ENCODE measurements at regions not wholly inside any gene's neighbourhood (a gene's known extent, or its start where the extent isn't known, plus 50 kb on each side); places are given as distances from the start of the nearest gene placed in this dataset.

DNA sequence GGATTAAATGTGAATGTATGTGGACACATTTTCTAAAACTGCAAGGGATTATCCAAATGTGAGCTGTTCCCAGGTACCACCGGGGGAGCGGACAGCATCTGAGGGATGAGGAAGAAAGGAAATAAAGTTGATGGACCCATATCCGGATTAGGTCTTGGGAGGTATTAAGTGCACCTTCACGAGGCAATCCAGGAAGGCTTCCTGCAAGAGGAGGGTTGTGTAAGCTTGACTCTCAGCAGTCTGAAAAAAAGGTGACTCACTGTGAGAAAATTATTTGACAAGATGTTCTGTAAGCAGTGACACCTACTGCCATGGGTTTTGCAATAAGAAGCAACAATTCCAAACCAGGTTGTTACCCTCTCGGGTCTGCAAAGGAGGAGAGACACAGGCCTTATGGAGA lies 55.0 kb upstream of the LRFN2 start:
- Histone ChIP-seq H3K36me3 (ENCODE audit: low read depth, missing control alignments) (no peaks in the 10 kb centered on the region), H3K27me3 (no peaks in the 10 kb centered on the region), H3K9me3 (no peaks in the 10 kb centered on the region), H3K4me3 (no peak overlapping the region), H3K27ac (no peak overlapping the region), H3K4me1 (peaks cover 9% of the 10 kb centered on the region)
- 94 to 96% methylated on average over 5 of the region's 5 CpGs for WGBS, 2 donors
- TF ChIP-seq POLR2A (IDR thresholded peaks at IDR 0.05) = no peak
- TF ChIP-seq, protein P1, sequence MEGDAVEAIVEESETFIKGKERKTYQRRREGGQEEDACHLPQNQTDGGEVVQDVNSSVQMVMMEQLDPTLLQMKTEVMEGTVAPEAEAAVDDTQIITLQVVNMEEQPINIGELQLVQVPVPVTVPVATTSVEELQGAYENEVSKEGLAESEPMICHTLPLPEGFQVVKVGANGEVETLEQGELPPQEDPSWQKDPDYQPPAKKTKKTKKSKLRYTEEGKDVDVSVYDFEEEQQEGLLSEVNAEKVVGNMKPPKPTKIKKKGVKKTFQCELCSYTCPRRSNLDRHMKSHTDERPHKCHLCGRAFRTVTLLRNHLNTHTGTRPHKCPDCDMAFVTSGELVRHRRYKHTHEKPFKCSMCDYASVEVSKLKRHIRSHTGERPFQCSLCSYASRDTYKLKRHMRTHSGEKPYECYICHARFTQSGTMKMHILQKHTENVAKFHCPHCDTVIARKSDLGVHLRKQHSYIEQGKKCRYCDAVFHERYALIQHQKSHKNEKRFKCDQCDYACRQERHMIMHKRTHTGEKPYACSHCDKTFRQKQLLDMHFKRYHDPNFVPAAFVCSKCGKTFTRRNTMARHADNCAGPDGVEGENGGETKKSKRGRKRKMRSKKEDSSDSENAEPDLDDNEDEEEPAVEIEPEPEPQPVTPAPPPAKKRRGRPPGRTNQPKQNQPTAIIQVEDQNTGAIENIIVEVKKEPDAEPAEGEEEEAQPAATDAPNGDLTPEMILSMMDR (IDR thresholded peaks at IDR 0.05) = no peak
- no peak for DNase-seq
- intact Hi-C loops (cut with DNase I; ENCODE audit: low total_unique reads) = no loop called here

DNA sequence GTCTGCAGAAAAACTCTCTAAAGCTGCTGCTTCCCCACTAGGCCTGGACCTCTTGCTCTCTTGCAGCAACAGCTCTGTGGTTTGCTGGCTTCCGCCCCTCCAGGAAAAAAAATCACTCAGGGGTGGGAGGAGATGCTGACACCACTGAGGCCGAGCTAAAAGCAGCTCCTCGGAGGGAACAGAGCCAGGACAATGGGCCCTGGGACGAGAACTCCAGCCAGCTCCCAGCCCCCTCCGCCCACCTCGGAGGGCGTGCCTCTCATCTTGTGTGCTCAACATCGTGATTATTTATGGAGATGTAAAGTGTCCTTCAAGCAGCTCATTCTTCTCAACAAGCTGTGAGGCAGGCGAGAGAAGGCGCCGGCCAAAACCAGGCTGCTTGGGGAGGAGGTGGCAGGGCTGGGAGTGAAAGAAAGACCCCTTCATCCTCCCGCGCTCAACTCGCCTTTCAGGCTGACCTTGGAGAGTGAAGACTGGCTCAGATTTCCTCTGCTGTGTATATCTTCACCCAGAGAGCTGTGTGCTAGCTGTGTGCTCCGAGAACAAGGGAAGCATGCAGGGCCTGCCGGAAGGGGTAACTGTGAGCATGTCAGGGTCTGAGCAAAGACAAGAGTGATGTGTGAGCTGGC lies 53.5 kb upstream of the LRFN2 start:
- Histone ChIP-seq H3K4me3 (no peak overlapping the region), H3K4me1 (peaks cover 9% of the 10 kb centered on the region), H3K27me3 (no peaks in the 10 kb centered on the region), H3K27ac (peak overlapping the region in 1 of 2 donors; percentile 19), H3K9me3 (no peaks in the 10 kb centered on the region), H3K36me3 (ENCODE audit: low read depth, missing control alignments) (no peaks in the 10 kb centered on the region)
- peak; percentile 39 for DNase-seq
- 27 to 35% methylated on average over 15 to 16 of the region's 16 CpGs for WGBS, 2 donors
- intact Hi-C loops (cut with DNase I; ENCODE audit: low total_unique reads) = no loop called here
- TF ChIP-seq POLR2A (IDR thresholded peaks at IDR 0.05) = no peak
- TF ChIP-seq, protein P1 (IDR thresholded peaks at IDR 0.05) = no peak

All from testis (tissue), 2 donors.